ENCODE measurements at regions not wholly inside any gene's neighbourhood (a gene's known extent, or its start where the extent isn't known, plus 50 kb on each side); places are given as distances from the start of the nearest gene placed in this dataset.
A peak's percentile ranks its signal among the peaks of the same experiment; 100 is the strongest.

DNA sequence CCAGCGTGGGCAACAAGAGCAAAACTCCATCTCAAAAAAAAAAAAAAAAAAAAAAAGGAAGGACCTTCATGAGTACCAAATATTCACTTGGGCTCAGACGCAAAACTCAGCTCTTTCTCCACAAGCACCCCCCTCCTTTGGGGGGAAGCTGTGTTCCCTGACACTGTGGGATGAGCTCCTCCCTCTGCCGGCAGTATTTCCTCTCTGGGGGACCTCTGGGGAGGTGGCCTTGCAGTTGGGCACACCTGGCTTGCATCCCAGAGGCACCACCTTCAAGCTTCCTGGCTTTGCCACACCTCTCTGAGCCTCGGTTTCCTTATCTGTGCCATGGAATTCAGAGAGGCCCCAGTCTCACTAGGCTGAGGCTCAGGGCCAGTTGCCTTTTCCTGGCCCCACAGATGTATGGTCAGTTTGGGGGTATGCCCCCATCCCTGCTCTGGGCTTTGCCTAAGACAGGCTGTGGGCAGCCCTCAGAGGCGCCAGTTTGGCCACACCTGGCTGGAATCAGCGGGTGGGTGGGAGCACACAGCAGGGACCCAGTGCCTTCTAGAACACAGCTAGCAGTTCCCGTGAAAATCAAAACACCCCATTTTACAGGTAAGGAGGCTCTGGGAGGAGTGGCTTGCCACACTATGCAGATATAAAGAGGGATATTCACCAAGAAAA lies 157.5 kb upstream of the IER5L start:
- Histone ChIP-seq H3K36me3 (ENCODE audit: control insufficient read depth, insufficient read depth, low read length) (no peaks in the 10 kb centered on the region), H3K27me3 (ENCODE audit: control insufficient read depth, insufficient read depth, low read length) (peaks cover 14% of the 10 kb centered on the region), H3K9me3 (ENCODE audit: control insufficient read depth, insufficient read depth, low read length) (peaks cover 7% of the 10 kb centered on the region), H3K27ac (ENCODE audit: low read length) (no peak overlapping the region), H3K4me3 (ENCODE audit: low read length) (no peak overlapping the region), H3K4me1 (ENCODE audit: control insufficient read depth, insufficient read depth, low read length) (peaks cover 33% of the 10 kb centered on the region)
- H3K36me3 Mint-ChIP-seq: peaks cover 5% of the 10 kb centered on the region
- WGBS (ENCODE audit: insufficient coverage): 87% methylated on average over 6 of the region's 7 CpGs
- H3K27ac Mint-ChIP-seq: no peak overlapping the region
- peaks cover 0 to 17% of the 10 kb centered on the region in 2 donors for H3K4me1 Mint-ChIP-seq
- TF ChIP-seq, protein P1, sequence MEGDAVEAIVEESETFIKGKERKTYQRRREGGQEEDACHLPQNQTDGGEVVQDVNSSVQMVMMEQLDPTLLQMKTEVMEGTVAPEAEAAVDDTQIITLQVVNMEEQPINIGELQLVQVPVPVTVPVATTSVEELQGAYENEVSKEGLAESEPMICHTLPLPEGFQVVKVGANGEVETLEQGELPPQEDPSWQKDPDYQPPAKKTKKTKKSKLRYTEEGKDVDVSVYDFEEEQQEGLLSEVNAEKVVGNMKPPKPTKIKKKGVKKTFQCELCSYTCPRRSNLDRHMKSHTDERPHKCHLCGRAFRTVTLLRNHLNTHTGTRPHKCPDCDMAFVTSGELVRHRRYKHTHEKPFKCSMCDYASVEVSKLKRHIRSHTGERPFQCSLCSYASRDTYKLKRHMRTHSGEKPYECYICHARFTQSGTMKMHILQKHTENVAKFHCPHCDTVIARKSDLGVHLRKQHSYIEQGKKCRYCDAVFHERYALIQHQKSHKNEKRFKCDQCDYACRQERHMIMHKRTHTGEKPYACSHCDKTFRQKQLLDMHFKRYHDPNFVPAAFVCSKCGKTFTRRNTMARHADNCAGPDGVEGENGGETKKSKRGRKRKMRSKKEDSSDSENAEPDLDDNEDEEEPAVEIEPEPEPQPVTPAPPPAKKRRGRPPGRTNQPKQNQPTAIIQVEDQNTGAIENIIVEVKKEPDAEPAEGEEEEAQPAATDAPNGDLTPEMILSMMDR (IDR thresholded peaks at IDR 0.05): no peak
- peaks cover 0 to 15% of the 10 kb centered on the region in 2 donors for H3K27me3 Mint-ChIP-seq (ENCODE audit: low read depth in 2 of 2)
- no peaks in the 10 kb centered on the region for H3K9me3 Mint-ChIP-seq
- no peak overlapping the region for H3K4me3 Mint-ChIP-seq
- intact Hi-C loops (cut with micrococcal nuclease): no loop called here
- no peak for ATAC-seq
- no peak for DNase-seq

DNA sequence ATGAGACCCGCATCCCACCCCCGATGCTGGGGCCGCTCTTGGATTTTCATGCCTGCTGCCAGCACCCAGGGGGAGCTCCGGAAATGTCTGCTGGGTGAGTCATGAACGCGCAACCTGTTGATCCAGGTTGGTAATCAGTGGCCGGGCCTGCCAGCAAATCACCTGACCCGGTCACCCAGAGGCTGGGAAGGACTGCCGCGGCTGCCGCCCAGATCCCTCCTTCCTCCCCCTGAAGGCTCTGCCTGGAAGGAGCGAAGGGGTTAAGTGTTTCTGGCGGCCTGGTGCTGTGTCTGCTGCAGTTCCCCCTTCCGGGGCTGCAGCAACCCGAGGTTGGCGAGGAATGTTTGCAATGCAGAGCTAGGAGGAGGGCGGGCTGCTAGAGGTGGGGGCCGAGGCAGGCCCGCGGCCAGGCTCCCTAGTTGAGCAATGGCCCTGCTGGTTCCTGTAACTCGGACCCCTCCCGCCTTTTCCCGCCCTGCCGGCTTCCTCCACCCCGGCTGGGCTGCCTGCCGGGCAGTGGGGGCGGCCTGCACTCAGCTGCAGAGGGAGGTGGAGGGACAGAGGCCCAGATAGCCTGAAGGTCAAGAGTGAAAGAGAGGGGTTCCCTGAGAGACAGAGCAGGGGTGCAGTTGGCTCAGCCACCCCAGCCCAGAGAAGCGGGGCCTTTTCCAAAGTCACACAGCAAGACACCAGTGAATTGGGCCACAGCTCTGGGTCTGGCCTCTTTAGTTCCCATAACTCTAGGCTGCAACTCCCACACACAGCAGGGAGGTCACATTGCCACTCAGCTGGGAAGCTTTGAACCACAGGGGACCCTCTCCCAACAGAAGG lies 156.3 kb upstream of the IER5L start:
- TF ChIP-seq, protein P1 (IDR thresholded peaks at IDR 0.05): no peak
- H3K27me3 Mint-ChIP-seq (ENCODE audit: low read depth in 2 of 2): peaks cover 0 to 15% of the 10 kb centered on the region in 2 donors
- H3K4me1 Mint-ChIP-seq: peaks cover 0 to 17% of the 10 kb centered on the region in 2 donors
- H3K27me3 ChIP-seq (ENCODE audit: control insufficient read depth, insufficient read depth, low read length): peaks cover 14% of the 10 kb centered on the region
- DNase-seq: peak in 1 of 2 donors; percentile 46
- peaks cover 10% of the 10 kb centered on the region for H3K9me3 ChIP-seq (ENCODE audit: control insufficient read depth, insufficient read depth, low read length)
- no peak overlapping the region for H3K4me3 Mint-ChIP-seq
- H3K9me3 Mint-ChIP-seq: no peaks in the 10 kb centered on the region
- intact Hi-C loops (cut with micrococcal nuclease): no loop called here
- peak overlapping the region in 1 of 2 donors; percentile 59 for H3K27ac Mint-ChIP-seq
- no peaks in the 10 kb centered on the region for H3K36me3 ChIP-seq (ENCODE audit: control insufficient read depth, insufficient read depth, low read length)
- no peak overlapping the region for H3K27ac ChIP-seq (ENCODE audit: low read length)
- H3K4me3 ChIP-seq (ENCODE audit: low read length): no peak overlapping the region
- ATAC-seq: no peak
- peaks cover 33% of the 10 kb centered on the region for H3K4me1 ChIP-seq (ENCODE audit: control insufficient read depth, insufficient read depth, low read length)
- WGBS (ENCODE audit: insufficient coverage): 31% methylated on average over 28 of the region's 28 CpGs
- H3K36me3 Mint-ChIP-seq: peaks cover 5% of the 10 kb centered on the region

DNA sequence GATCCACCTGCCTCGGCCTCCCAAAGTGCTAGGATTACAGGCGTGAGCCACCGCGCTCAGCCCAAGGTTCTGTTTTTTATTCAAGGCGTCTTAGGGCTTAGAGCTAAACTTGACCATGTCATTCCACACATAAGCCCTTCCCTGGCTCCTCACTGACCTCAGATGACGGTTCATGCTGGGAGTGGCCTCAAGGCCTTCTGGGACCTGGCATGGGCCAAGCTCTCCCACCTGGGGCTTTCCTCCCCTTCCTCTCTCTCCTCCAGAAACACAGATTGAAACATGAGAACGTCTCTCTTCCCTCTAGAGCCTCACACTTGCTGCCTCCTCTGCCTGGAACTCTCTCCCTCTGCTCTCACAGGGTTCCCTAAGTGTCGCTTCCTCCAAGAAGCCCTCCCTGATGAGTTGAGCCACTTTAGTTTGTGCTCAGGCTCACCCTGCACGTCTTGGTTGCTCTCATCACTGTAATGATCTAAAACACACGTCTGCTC lies 155.6 kb upstream of the IER5L start:
- Mint-ChIP-seq H3K36me3 (peaks cover 5% of the 10 kb centered on the region), H3K4me1 (peaks cover 0 to 17% of the 10 kb centered on the region in 2 donors), H3K9me3 (no peaks in the 10 kb centered on the region), H3K27ac (peak overlapping the region in 1 of 2 donors; percentile 59), H3K27me3 (ENCODE audit: low read depth in 2 of 2) (peaks cover 0 to 15% of the 10 kb centered on the region in 2 donors), H3K4me3 (no peak overlapping the region)
- ATAC-seq: no peak
- Histone ChIP-seq H3K27ac (ENCODE audit: low read length) (no peak overlapping the region), H3K4me1 (ENCODE audit: control insufficient read depth, insufficient read depth, low read length) (peaks cover 37% of the 10 kb centered on the region), H3K9me3 (ENCODE audit: control insufficient read depth, insufficient read depth, low read length) (peaks cover 10% of the 10 kb centered on the region), H3K4me3 (ENCODE audit: low read length) (no peak overlapping the region), H3K36me3 (ENCODE audit: control insufficient read depth, insufficient read depth, low read length) (no peaks in the 10 kb centered on the region), H3K27me3 (ENCODE audit: control insufficient read depth, insufficient read depth, low read length) (peaks cover 14% of the 10 kb centered on the region)
- intact Hi-C loops (cut with micrococcal nuclease): no loop called here
- TF ChIP-seq, protein P1 (IDR thresholded peaks at IDR 0.05): no peak
- WGBS (ENCODE audit: insufficient coverage): 79% methylated on average over 10 of the region's 10 CpGs
- no peak for DNase-seq

Data from natural killer cell (primary cell).